RWPE2 (cell line): ENCODE measurements at regions not wholly inside any gene's neighbourhood (a gene's known extent, or its start where the extent isn't known, plus 50 kb on each side); places are given as distances from the start of the nearest gene placed in this dataset.
A peak's percentile ranks its signal among the peaks of the same experiment; 100 is the strongest.

Experiments
- ATAC-seq: fragments of 200-7000 bp; cut with Tn5 transposase; 3 replicates; pipeline ENCODE4 v1.9.1; 2021; ENCODE audit warnings: low read depth
- DNase-seq: peaks from one replicate; pipeline ENCODE4 v3.0.0-alpha.2; 2020; ENCODE audit warnings: low spot score
- H3K27ac ChIP-seq: fragments of 450-650 bp; 2 replicates; pipeline ENCODE4 v1.5.1; 2017; ENCODE audit warnings: mild to moderate bottlenecking; ENCODE audit not compliant: poor library complexity, severe bottlenecking
- H3K27me3 ChIP-seq: fragments of 250-450 bp; sonication (Bioruptor Pico); 2 replicates; pipeline ENCODE4 v1.5.1; 2021; ENCODE audit warnings: mild to moderate bottlenecking, moderate library complexity; ENCODE audit not compliant: insufficient read depth, poor library complexity, severe bottlenecking
- H3K36me3 ChIP-seq: fragments of 250-450 bp; sonication (Bioruptor Pico); 2 replicates; pipeline ENCODE4 v1.5.1; 2020; ENCODE audit warnings: low read depth, mild to moderate bottlenecking, moderate library complexity
- H3K4me1 ChIP-seq: fragments of 250-450 bp; sonication (Bioruptor Pico); 2 replicates; pipeline ENCODE4 v1.5.1; 2021; ENCODE audit warnings: mild to moderate bottlenecking, moderate library complexity; ENCODE audit not compliant: insufficient read depth, poor library complexity, severe bottlenecking
- H3K4me3 ChIP-seq: fragments of 250-450 bp; sonication (Bioruptor Pico); 2 replicates; pipeline ENCODE4 v1.5.1; 2021; ENCODE audit warnings: mild to moderate bottlenecking, moderate library complexity; ENCODE audit not compliant: severe bottlenecking
- H3K9me3 ChIP-seq: fragments of 250-450 bp; sonication (Bioruptor Pico); 2 replicates; pipeline ENCODE4 v1.5.1; 2021; ENCODE audit warnings: mild to moderate bottlenecking, moderate library complexity; ENCODE audit not compliant: severe bottlenecking
- CTCF ChIP-seq: fragments of 450-650 bp; IDR thresholded peaks from one replicate; pipeline ENCODE4 v1.5.1; 2017; ENCODE audit warnings: mild to moderate bottlenecking, moderate library complexity; ENCODE audit not compliant: poor library complexity, severe bottlenecking

GRCh38 chr20:24149175-24149574, 160.6 kb upstream of the GGTLC1 start:
- H3K27me3 ChIP-seq: no peaks in the 10 kb centered on the region
- H3K27ac ChIP-seq: no peak overlapping the region
- H3K36me3 ChIP-seq: no peaks in the 10 kb centered on the region
- DNase-seq (no peak), ATAC-seq (peak; percentile 24; the same call in 2 of the 3 replicates)
- no peak for TF ChIP-seq CTCF
- no peaks in the 10 kb centered on the region for H3K9me3 ChIP-seq
- no peaks in the 10 kb centered on the region for H3K4me1 ChIP-seq
- no peak overlapping the region for H3K4me3 ChIP-seq

- Histone ChIP-seq H3K27me3 (no peaks in the 10 kb centered on the region), H3K4me1 (no peaks in the 10 kb centered on the region), H3K27ac (no peak overlapping the region), H3K36me3 (no peaks in the 10 kb centered on the region), H3K4me3 (no peak overlapping the region), H3K9me3 (no peaks in the 10 kb centered on the region)
- DNase-seq (no peak), ATAC-seq (no peak)
- no peak for TF ChIP-seq CTCF
Measured at GRCh38 chr20:24148372-24148771, 159.8 kb upstream of the GGTLC1 start.

GRCh38 chr20:24147961-24148360, 159.4 kb upstream of the GGTLC1 start:
- H3K27ac ChIP-seq: no peak overlapping the region
- H3K4me3 ChIP-seq: no peak overlapping the region
- no peak for ATAC-seq
- no peaks in the 10 kb centered on the region for H3K36me3 ChIP-seq
- H3K27me3 ChIP-seq: no peaks in the 10 kb centered on the region
- TF ChIP-seq CTCF: no peak
- no peak for DNase-seq
- no peaks in the 10 kb centered on the region for H3K4me1 ChIP-seq
- H3K9me3 ChIP-seq: no peaks in the 10 kb centered on the region

GRCh38 chr20:24147479-24147878, 158.9 kb upstream of the GGTLC1 start:
- Histone ChIP-seq H3K9me3 (no peaks in the 10 kb centered on the region), H3K4me3 (no peak overlapping the region), H3K27me3 (no peaks in the 10 kb centered on the region), H3K4me1 (no peaks in the 10 kb centered on the region), H3K36me3 (no peaks in the 10 kb centered on the region), H3K27ac (no peak overlapping the region)
- ATAC-seq: no peak
- no peak for TF ChIP-seq CTCF
- no peak for DNase-seq

- peaks cover 2% of the 10 kb centered on the region for H3K9me3 ChIP-seq
- no peaks in the 10 kb centered on the region for H3K4me1 ChIP-seq
- peak; percentile 64 for ATAC-seq
- H3K27ac ChIP-seq: no peak overlapping the region
- H3K36me3 ChIP-seq: no peaks in the 10 kb centered on the region
- DNase-seq: no peak
- no peak overlapping the region for H3K4me3 ChIP-seq
- TF ChIP-seq CTCF: no peak
- H3K27me3 ChIP-seq: no peaks in the 10 kb centered on the region
Measured at GRCh38 chr20:24146231-24146634, 157.7 kb upstream of the GGTLC1 start.
